Adrenal gland (tissue), 9 donors: ENCODE measurements at regions not wholly inside any gene's neighbourhood (a gene's known extent, or its start where the extent isn't known, plus 50 kb on each side); places are given as distances from the start of the nearest gene placed in this dataset.

Source experiments
- DNase-seq, 7 donors: peaks; one replicate each; pipeline ENCODE4 v3.0.0-alpha.2; 2019 to 2020
- H3K27ac ChIP-seq, 5 donors: fragments of 200-600 bp; sonication (generic) in 4 of 5; 1 replicate in 3 of 5; 2 replicates in 2 of 5; pipeline versions ENCODE4 v1.5.1 to v1.8.0; 2016 to 2020; ENCODE audit warnings: mild to moderate bottlenecking in 1 of 5
- H3K27me3 ChIP-seq: fragments of 200-600 bp; 2 replicates; pipeline ENCODE4 v1.8.0; 2021
- H3K36me3 ChIP-seq, 2 donors: fragments of 200-600 bp; replicated peaks in 1 of 2; 1 replicate in 1 of 2; 2 replicates in 1 of 2; pipeline versions ENCODE4 v1.5.1 to v1.8.0; 2018 to 2022
- H3K4me1 ChIP-seq, 2 donors: fragments of 200-600 bp; replicated peaks in 1 of 2; 1 replicate in 1 of 2; 2 replicates in 1 of 2; pipeline versions ENCODE4 v1.5.1 to v1.8.0; 2018 to 2021
- H3K4me3 ChIP-seq, 4 donors: fragments of 200-600 bp; sonication (generic) in 3 of 4; one replicate each; pipeline ENCODE4 v1.5.1; 2016 to 2018
- H3K9me3 ChIP-seq, 3 donors: fragments of 200-600 bp; sonication (generic) in 1 of 3; replicated peaks in 1 of 3; 1 replicate in 2 of 3; 2 replicates in 1 of 3; pipeline versions ENCODE4 v1.5.1 to v1.8.0; 2016 to 2021
- POLR2A ChIP-seq, 2 donors: fragments of 450-650 bp; IDR thresholded peaks; one replicate each; pipeline ENCODE4 v1.6.1; 2017; ENCODE audit warnings: antibody characterized with exemption in 2 of 2, mild to moderate bottlenecking in 2 of 2, moderate library complexity in 1 of 2
- WGBS, 4 donors: extraction: QIAGEN DNeasy Blood & Tissue Kit in 2 of 4; methylation state at CpG; one replicate each; pipeline versions ENCODE4 v1.1.5 to v1.1.7; 2013 to 2017; 5-methylcytosine and 5-hydroxymethylcytosine counted together
- intact Hi-C, 2 donors: fragments of 100-400 bp; cut with DNase I; formaldehyde crosslinking; loops; one replicate each; pipeline versions ENCODE4 v1.14.1 to v1.15.0; 2022 to 2023
- TF ChIP-seq, protein P1 (sequence below), 6 experiments: fragments of 450-650 bp in 4 of 6; fragments of 200-600 bp in 2 of 6; sonication (generic) in 1 of 6; IDR thresholded peaks; 1 replicate in 5 of 6; 2 replicates in 1 of 6; pipeline versions ENCODE4 v1.5.1 to v1.8.0; 2016 to 2021; ENCODE audit warnings: antibody characterized with exemption in 6 of 6, mild to moderate bottlenecking in 2 of 6, moderate library complexity in 1 of 6
- donor health status: healthy with polysubstance abuse.
- donor health status: Bipolar disorder and iron deficiency.
- donor health status: DM: yes; HTN: yes; CAD: no.
- donor health status: DM: no; HTN: no; CAD: no.
- donor health status: DM: no; HTN: no; CAD: no.

DNA sequence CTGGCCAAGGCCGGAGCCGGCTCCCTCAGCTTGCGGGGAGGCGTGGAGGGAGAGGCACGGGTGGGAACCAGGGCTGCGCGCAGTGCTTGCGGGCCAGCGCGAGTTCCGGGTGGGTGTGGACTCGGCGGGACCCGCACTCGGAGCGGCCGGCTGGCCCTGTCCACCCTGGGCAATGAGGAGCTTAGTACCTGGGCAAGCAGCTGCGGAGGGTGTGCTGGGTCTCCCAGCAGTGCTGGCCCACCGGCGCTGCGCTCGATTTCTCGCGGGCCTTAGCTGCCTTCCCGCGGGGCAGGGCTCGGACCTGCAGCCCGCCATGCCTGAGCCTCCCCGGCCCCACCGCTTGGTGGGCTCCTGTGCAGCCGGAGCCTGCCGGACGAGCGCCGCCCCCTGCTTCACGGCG, 91.4 kb upstream of the MAN1A1 start:
- Histone ChIP-seq H3K27me3 (no peaks in the 10 kb centered on the region), H3K4me1 (peaks cover under 1 to 12% of the 10 kb centered on the region in 2 donors), H3K9me3 (no peaks in the 10 kb centered on the region), H3K36me3 (no peaks in the 10 kb centered on the region), H3K4me3 (no peak overlapping the region), H3K27ac (no peak overlapping the region)
- intact Hi-C loops: no loop called here
- WGBS, 4 donors: 97 to 100% (median 98%) methylated on average over 13 to 37 of the region's 37 CpGs
- no peak for DNase-seq
- no peak for TF ChIP-seq POLR2A (IDR thresholded peaks at IDR 0.05)
- TF ChIP-seq, protein P1, sequence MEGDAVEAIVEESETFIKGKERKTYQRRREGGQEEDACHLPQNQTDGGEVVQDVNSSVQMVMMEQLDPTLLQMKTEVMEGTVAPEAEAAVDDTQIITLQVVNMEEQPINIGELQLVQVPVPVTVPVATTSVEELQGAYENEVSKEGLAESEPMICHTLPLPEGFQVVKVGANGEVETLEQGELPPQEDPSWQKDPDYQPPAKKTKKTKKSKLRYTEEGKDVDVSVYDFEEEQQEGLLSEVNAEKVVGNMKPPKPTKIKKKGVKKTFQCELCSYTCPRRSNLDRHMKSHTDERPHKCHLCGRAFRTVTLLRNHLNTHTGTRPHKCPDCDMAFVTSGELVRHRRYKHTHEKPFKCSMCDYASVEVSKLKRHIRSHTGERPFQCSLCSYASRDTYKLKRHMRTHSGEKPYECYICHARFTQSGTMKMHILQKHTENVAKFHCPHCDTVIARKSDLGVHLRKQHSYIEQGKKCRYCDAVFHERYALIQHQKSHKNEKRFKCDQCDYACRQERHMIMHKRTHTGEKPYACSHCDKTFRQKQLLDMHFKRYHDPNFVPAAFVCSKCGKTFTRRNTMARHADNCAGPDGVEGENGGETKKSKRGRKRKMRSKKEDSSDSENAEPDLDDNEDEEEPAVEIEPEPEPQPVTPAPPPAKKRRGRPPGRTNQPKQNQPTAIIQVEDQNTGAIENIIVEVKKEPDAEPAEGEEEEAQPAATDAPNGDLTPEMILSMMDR (IDR thresholded peaks at IDR 0.05): no peak

DNA sequence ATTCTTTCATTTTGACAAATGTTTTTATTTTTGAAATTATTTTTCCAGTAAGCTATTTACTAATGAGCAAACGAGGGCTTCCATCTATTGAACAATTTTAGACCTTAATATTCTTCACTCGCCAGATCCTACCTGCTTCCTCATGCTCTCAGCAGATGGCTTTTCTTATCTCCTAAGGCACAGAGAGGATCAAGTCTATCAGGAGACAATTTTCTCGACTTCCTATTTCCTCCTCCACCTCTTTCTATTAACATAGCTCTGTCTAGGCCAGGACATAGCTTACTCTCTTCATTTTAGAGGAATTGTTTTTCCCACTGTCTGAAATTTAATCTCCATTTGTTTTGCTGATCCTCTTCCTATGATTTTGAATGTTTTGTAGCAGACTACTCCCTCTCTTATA, 87.0 kb upstream of the MAN1A1 start:
- intact Hi-C loops: no loop called here
- H3K27ac ChIP-seq: no peak overlapping the region
- WGBS, 4 donors: 80 to 91% (median 84%) methylated on average over 3 of the region's 3 CpGs
- no peaks in the 10 kb centered on the region for H3K27me3 ChIP-seq
- no peaks in the 10 kb centered on the region for H3K9me3 ChIP-seq
- H3K4me1 ChIP-seq: peaks cover 0 to 7% of the 10 kb centered on the region in 2 donors
- DNase-seq: no peak
- no peak overlapping the region for H3K4me3 ChIP-seq
- no peaks in the 10 kb centered on the region for H3K36me3 ChIP-seq
- TF ChIP-seq POLR2A (IDR thresholded peaks at IDR 0.05): no peak
- TF ChIP-seq, protein P1 (IDR thresholded peaks at IDR 0.05): no peak

DNA sequence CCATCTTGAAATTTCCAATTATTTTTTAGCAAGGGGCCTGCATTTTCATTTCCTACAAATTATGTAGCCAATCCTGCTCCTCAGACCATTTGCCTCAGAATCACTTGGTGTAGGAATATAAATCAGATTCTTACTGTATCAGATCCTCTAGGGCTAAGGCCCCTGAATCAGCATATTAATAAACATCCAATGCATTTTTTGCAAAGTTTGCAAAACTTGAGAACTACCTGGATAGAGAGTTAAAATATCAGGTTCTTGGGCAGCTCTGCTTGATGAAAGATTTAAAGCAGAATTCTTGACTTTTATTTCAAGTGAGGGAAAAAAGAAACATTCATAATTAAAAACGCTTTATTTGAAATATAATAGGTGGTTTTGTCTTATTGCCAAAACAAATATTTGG, 82.2 kb upstream of the MAN1A1 start:
- intact Hi-C loops: no loop called here
- Histone ChIP-seq H3K9me3 (no peaks in the 10 kb centered on the region), H3K27ac (no peak overlapping the region), H3K36me3 (no peaks in the 10 kb centered on the region), H3K4me3 (no peak overlapping the region), H3K27me3 (no peaks in the 10 kb centered on the region), H3K4me1 (no peaks in the 10 kb centered on the region)
- no peak for DNase-seq
- TF ChIP-seq POLR2A (IDR thresholded peaks at IDR 0.05): no peak
- TF ChIP-seq, protein P1 (IDR thresholded peaks at IDR 0.05): no peak
- 76 to 87% (median 83%) methylated on average over 1 of the region's 1 CpG for WGBS, 4 donors

DNA sequence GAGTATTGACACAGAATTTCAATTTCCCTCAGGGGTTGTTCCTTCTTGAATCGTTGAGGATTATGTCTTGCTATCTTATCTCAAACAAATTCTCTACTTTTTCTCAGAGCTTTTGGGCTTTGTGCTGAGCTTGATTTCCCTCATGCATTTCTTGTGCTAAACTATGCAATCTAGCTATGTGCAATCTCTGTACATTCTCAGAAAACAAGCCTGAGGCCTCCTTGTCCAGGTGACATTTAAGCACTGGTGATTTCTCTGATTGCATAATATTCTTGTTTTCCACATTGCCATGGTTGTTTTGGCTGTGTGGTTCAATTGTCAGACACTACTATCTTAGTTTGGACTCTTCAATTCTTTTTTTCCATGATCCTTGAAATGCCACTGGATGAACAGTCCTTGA, 81.2 kb upstream of the MAN1A1 start:
- Histone ChIP-seq H3K27ac (no peak overlapping the region), H3K27me3 (no peaks in the 10 kb centered on the region), H3K9me3 (no peaks in the 10 kb centered on the region), H3K4me1 (no peaks in the 10 kb centered on the region), H3K36me3 (no peaks in the 10 kb centered on the region), H3K4me3 (no peak overlapping the region)
- no peak for DNase-seq
- intact Hi-C loops: no loop called here
- WGBS, 4 donors: 79 to 100% (median 82%) methylated on average over 1 of the region's 1 CpG
- TF ChIP-seq, protein P1 (IDR thresholded peaks at IDR 0.05): no peak
- TF ChIP-seq POLR2A (IDR thresholded peaks at IDR 0.05): no peak
